B cell (primary cell): ENCODE measurements at regions not wholly inside any gene's neighbourhood (a gene's known extent, or its start where the extent isn't known, plus 50 kb on each side); places are given as distances from the start of the nearest gene placed in this dataset.

Source experiments
- ATAC-seq: fragments of 200-7000 bp; cut with Tn5 transposase; one replicate; pipeline ENCODE4 v1.10.0; 2021; ENCODE audit warnings: low read depth, mild to moderate bottlenecking, moderate number of reproducible peaks, moderate library complexity
- CTCF ChIA-PET: fragments of 350-600 bp; sonication (Branson Sonifier 250); formaldehyde crosslinking; loops from one replicate; lab custom pipeline; 2021; ENCODE audit warnings: antibody characterized with exemption, inconsistent platforms; lab: Charles Lee
- POLR2A ChIA-PET: fragments of 350-600 bp; sonication (Branson Sonifier 250); formaldehyde crosslinking; loops from one replicate; lab custom pipeline; 2021; ENCODE audit warnings: antibody characterized with exemption; lab: Charles Lee
- DNase-seq: peaks from one replicate; pipeline ENCODE4 v3.0.0; 2013
- H2AFZ ChIP-seq: 2 replicates; pipeline ENCODE4 v1.6.1; 2012; ENCODE audit warnings: mild to moderate bottlenecking, low read depth, low read length; ENCODE audit not compliant: insufficient read depth, poor library complexity, severe bottlenecking
- H3K27ac ChIP-seq, 2 donors: 1 replicate in 1 of 2; 2 replicates in 1 of 2; pipeline ENCODE4 v1.5.1; 2012 to 2013; ENCODE audit warnings: low read length in 2 of 2, mild to moderate bottlenecking in 2 of 2, moderate library complexity in 1 of 2
- H3K27me3 ChIP-seq, 4 experiments: fragments of 200-600 bp in 1 of 4; sonication (generic) in 1 of 4; replicated peaks in 1 of 4; 1 replicate in 2 of 4; 2 replicates in 2 of 4; pipeline versions ENCODE4 v1.6.1 to v1.7.0; 2013 to 2016; ENCODE audit warnings: low read length in 3 of 4, mild to moderate bottlenecking in 2 of 4, mixed read lengths in 1 of 4, moderate library complexity in 1 of 4; ENCODE audit not compliant: insufficient read depth in 4 of 4, control insufficient read depth in 3 of 4; ENCODE audit errors: control extremely low read depth in 1 of 4
- H3K36me3 ChIP-seq, 2 experiments: replicated peaks in 1 of 2; 1 replicate in 1 of 2; 2 replicates in 1 of 2; pipeline versions ENCODE4 v1.6.1 to v1.7.1; 2013; ENCODE audit warnings: low read length in 1 of 2; ENCODE audit not compliant: insufficient read depth in 2 of 2, control insufficient read depth in 1 of 2; ENCODE audit errors: control extremely low read depth in 1 of 2, extremely low read depth in 1 of 2
- H3K4me1 ChIP-seq, 2 donors: fragments of 200-600 bp in 1 of 2; sonication (generic) in 1 of 2; 1 replicate in 1 of 2; 2 replicates in 1 of 2; pipeline versions ENCODE4 v1.5.1 to v1.6.1; 2013 to 2017; ENCODE audit warnings: low read length in 2 of 2; ENCODE audit not compliant: control insufficient read depth in 2 of 2, insufficient read depth in 2 of 2
- H3K4me2 ChIP-seq: replicated peaks from 2 replicates; pipeline ENCODE3; 2012; ENCODE audit warnings: mild to moderate bottlenecking, low read depth, low read length; ENCODE audit not compliant: poor library complexity, severe bottlenecking
- H3K4me3 ChIP-seq, 5 experiments: fragments of 200-600 bp in 1 of 5; sonication (generic) in 1 of 5; 1 replicate in 3 of 5; 2 replicates in 2 of 5; pipeline versions ENCODE4 v1.5.1 to v1.7.0; 2011 to 2016; ENCODE audit warnings: low read length in 4 of 5, mild to moderate bottlenecking in 4 of 5, low read depth in 2 of 5, control low read depth in 1 of 5, moderate library complexity in 1 of 5; ENCODE audit not compliant: insufficient read depth in 1 of 5; ENCODE audit errors: control extremely low read depth in 1 of 5, extremely low read depth in 1 of 5
- H3K79me2 ChIP-seq: fragments of 200-600 bp; sonication (generic); one replicate; pipeline ENCODE4 v1.6.0; 2016; ENCODE audit warnings: low read length; ENCODE audit not compliant: control insufficient read depth, insufficient read depth
- H3K9ac ChIP-seq: fragments of 200-600 bp; sonication (generic); 2 replicates; pipeline ENCODE4 v1.6.1; 2017; ENCODE audit warnings: mild to moderate bottlenecking, low read length, moderate library complexity
- H3K9me3 ChIP-seq, 3 donors: one replicate each; pipeline versions ENCODE4 v1.6.1 to v1.7.1; 2013; ENCODE audit warnings: low read length in 2 of 3; ENCODE audit not compliant: control insufficient read depth in 2 of 3, insufficient read depth in 1 of 3; ENCODE audit errors: control extremely low read depth in 1 of 3
- H4K20me1 ChIP-seq: 2 replicates; pipeline ENCODE4 v1.6.0; 2012; ENCODE audit warnings: mild to moderate bottlenecking, low read length; ENCODE audit not compliant: insufficient read depth, control insufficient read depth, poor library complexity, severe bottlenecking
- H3K27ac Mint-ChIP-seq: one replicate; pipeline ENCODE4 v1.8.0; 2021; ENCODE audit warnings: mixed read lengths
- H3K27me3 Mint-ChIP-seq: one replicate; pipeline ENCODE4 v1.8.0; 2021; ENCODE audit warnings: mixed read lengths
- H3K4me1 Mint-ChIP-seq: one replicate; pipeline ENCODE4 v1.8.0; 2021; ENCODE audit warnings: mixed read lengths
- H3K4me3 Mint-ChIP-seq: one replicate; pipeline ENCODE4 v1.8.0; 2021; ENCODE audit warnings: mixed read lengths
- H3K9me3 Mint-ChIP-seq: one replicate; pipeline ENCODE4 v1.8.0; 2022; ENCODE audit warnings: mixed read lengths; ENCODE audit not compliant: insufficient read depth
- EZH2 ChIP-seq: IDR thresholded peaks from 2 replicates; pipeline ENCODE4 v1.6.1; 2012; ENCODE audit warnings: borderline replicate concordance, low read depth, mild to moderate bottlenecking, moderate library complexity, low read length; ENCODE audit not compliant: insufficient read depth, poor library complexity, severe bottlenecking
- WGBS: methylation state at CpG from one replicate; pipeline ENCODE4 v1.1.5; 2013; ENCODE audit warnings: missing lambda C conversion rate; ENCODE audit not compliant: insufficient coverage; 5-methylcytosine and 5-hydroxymethylcytosine counted together
- intact Hi-C: fragments of 100-400 bp; cut with micrococcal nuclease; formaldehyde crosslinking; loops from one replicate; pipeline ENCODE4 v1.10.0; 2022
- TF ChIP-seq, protein P1 (sequence below): fragments of 200-600 bp; IDR thresholded peaks from one replicate; pipeline ENCODE4 v1.8.0; 2022; ENCODE audit warnings: antibody characterized with exemption, mild to moderate bottlenecking

- Histone ChIP-seq H4K20me1 (no peaks in the 10 kb centered on the region), H3K4me3 (no peak overlapping the region), H2AFZ (no peak overlapping the region), H3K27me3 (no peaks in the 10 kb centered on the region), H3K9ac (no peak overlapping the region), H3K9me3 (no peaks in the 10 kb centered on the region), H3K4me1 (peaks cover 13 to 17% of the 10 kb centered on the region in 2 donors), H3K4me2 (no peak overlapping the region), H3K27ac (no peak overlapping the region), H3K79me2 (no peaks in the 10 kb centered on the region), H3K36me3 (no peaks in the 10 kb centered on the region)
- POLR2A ChIA-PET = no interaction called here
- ATAC-seq = no peak
- no peak overlapping the region for H3K4me3 Mint-ChIP-seq
- H3K9me3 Mint-ChIP-seq = no peaks in the 10 kb centered on the region
- intact Hi-C loops = no loop called here
- peaks cover 17% of the 10 kb centered on the region for H3K4me1 Mint-ChIP-seq
- WGBS = 100% methylated on average over 1 of the region's 2 CpGs
- H3K27me3 Mint-ChIP-seq = no peaks in the 10 kb centered on the region
- CTCF ChIA-PET = interaction anchor here (0.9 kb wide), 1 partner anchor 61 kb away, joined by 3 read pairs; no protein-coding TSS in a partner anchor
- TF ChIP-seq EZH2 = no peak
- TF ChIP-seq, protein P1, sequence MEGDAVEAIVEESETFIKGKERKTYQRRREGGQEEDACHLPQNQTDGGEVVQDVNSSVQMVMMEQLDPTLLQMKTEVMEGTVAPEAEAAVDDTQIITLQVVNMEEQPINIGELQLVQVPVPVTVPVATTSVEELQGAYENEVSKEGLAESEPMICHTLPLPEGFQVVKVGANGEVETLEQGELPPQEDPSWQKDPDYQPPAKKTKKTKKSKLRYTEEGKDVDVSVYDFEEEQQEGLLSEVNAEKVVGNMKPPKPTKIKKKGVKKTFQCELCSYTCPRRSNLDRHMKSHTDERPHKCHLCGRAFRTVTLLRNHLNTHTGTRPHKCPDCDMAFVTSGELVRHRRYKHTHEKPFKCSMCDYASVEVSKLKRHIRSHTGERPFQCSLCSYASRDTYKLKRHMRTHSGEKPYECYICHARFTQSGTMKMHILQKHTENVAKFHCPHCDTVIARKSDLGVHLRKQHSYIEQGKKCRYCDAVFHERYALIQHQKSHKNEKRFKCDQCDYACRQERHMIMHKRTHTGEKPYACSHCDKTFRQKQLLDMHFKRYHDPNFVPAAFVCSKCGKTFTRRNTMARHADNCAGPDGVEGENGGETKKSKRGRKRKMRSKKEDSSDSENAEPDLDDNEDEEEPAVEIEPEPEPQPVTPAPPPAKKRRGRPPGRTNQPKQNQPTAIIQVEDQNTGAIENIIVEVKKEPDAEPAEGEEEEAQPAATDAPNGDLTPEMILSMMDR = no peak
- no peak overlapping the region for H3K27ac Mint-ChIP-seq
- DNase-seq = no peak
Observed at GRCh38 chr3:56927855-56928254, 126.1 kb upstream of the ARHGEF3 start.

- Histone ChIP-seq H3K4me1 (peaks cover 16 to 22% of the 10 kb centered on the region in 2 donors), H3K4me3 (no peak overlapping the region), H2AFZ (no peak overlapping the region), H3K27me3 (no peaks in the 10 kb centered on the region), H3K36me3 (no peaks in the 10 kb centered on the region), H4K20me1 (no peaks in the 10 kb centered on the region), H3K9me3 (no peaks in the 10 kb centered on the region), H3K79me2 (no peaks in the 10 kb centered on the region), H3K27ac (no peak overlapping the region), H3K9ac (no peak overlapping the region), H3K4me2 (no peak overlapping the region)
- H3K4me1 Mint-ChIP-seq = peaks cover 26% of the 10 kb centered on the region
- no peak for TF ChIP-seq EZH2
- TF ChIP-seq, protein P1 = no peak
- intact Hi-C loops = no loop called here
- no peaks in the 10 kb centered on the region for H3K27me3 Mint-ChIP-seq
- DNase-seq = no peak
- CTCF ChIA-PET = no interaction called here
- H3K27ac Mint-ChIP-seq = no peak overlapping the region
- WGBS = no CpG with 5 or more reads among the region's 2 CpGs
- H3K9me3 Mint-ChIP-seq = no peaks in the 10 kb centered on the region
- ATAC-seq = no peak
- H3K4me3 Mint-ChIP-seq = no peak overlapping the region
- POLR2A ChIA-PET = no interaction called here
Observed at GRCh38 chr3:56926947-56927282, 125.2 kb upstream of the ARHGEF3 start.
